Neuronal stem cell (in vitro differentiated cells): ENCODE measurements at regions not wholly inside any gene's neighbourhood (a gene's known extent, or its start where the extent isn't known, plus 50 kb on each side); places are given as distances from the start of the nearest gene placed in this dataset.

Experiments used
- DNase-seq: peaks from one replicate; pipeline ENCODE4 v3.0.0-alpha.2; 2013; ENCODE audit warnings: low spot score
- H2AFZ ChIP-seq: one replicate; pipeline ENCODE4 v1.6.1; 2013; ENCODE audit warnings: mild to moderate bottlenecking, low read length, inconsistent platforms
- H2AK5ac ChIP-seq: 2 replicates; pipeline ENCODE4 v1.6.1; 2013; ENCODE audit warnings: low read depth, mild to moderate bottlenecking, inconsistent platforms, low read length, moderate library complexity, mixed read lengths
- H2BK120ac ChIP-seq: 2 replicates; pipeline ENCODE4 v1.6.1; 2013; ENCODE audit warnings: low read depth, mild to moderate bottlenecking, inconsistent platforms, low read length, moderate library complexity, mixed read lengths
- H2BK12ac ChIP-seq: one replicate; pipeline ENCODE4 v1.6.1; 2013; ENCODE audit warnings: low read length, inconsistent platforms
- H2BK15ac ChIP-seq: 2 replicates; pipeline ENCODE4 v1.6.1; 2013; ENCODE audit warnings: mild to moderate bottlenecking, low read length, inconsistent platforms, mixed read lengths
- H2BK5ac ChIP-seq: one replicate; pipeline ENCODE4 v1.6.1; 2013; ENCODE audit warnings: inconsistent platforms, mild to moderate bottlenecking, low read length, moderate library complexity
- H3K14ac ChIP-seq: one replicate; pipeline ENCODE4 v1.6.1; 2013; ENCODE audit warnings: low read length, inconsistent platforms
- H3K18ac ChIP-seq: 2 replicates; pipeline ENCODE4 v1.6.1; 2013; ENCODE audit warnings: low read length, inconsistent platforms
- H3K23ac ChIP-seq: 2 replicates; pipeline ENCODE4 v1.6.1; 2013; ENCODE audit warnings: low read depth, mild to moderate bottlenecking, mixed read lengths, low read length, inconsistent platforms; ENCODE audit not compliant: poor library complexity
- H3K27ac ChIP-seq: replicated peaks from 3 replicates; pipeline ENCODE4 v1.5.1; 2013; ENCODE audit warnings: low read length, inconsistent platforms
- H3K27me3 ChIP-seq, 3 experiments: 2 replicates each; pipeline ENCODE4 v1.6.1; 2013; ENCODE audit warnings: low read length in 3 of 3, mild to moderate bottlenecking in 2 of 3, inconsistent platforms in 1 of 3, low read depth in 1 of 3, mixed read lengths in 1 of 3, moderate library complexity in 1 of 3; ENCODE audit not compliant: control insufficient read depth in 3 of 3, insufficient read depth in 3 of 3
- H3K36me3 ChIP-seq, 2 donors: replicated peaks in 1 of 2; 2 replicates each; pipeline ENCODE4 v1.6.1; 2013; ENCODE audit warnings: low read length in 2 of 2; ENCODE audit not compliant: control insufficient read depth in 2 of 2, insufficient read depth in 2 of 2
- H3K4ac ChIP-seq: 2 replicates; pipeline ENCODE4 v1.6.1; 2013; ENCODE audit warnings: inconsistent platforms, mild to moderate bottlenecking, low read length, moderate library complexity
- H3K4me1 ChIP-seq, 2 donors: 1 replicate in 1 of 2; 2 replicates in 1 of 2; pipeline ENCODE4 v1.6.1; 2013; ENCODE audit warnings: low read length in 2 of 2, low read depth in 1 of 2; ENCODE audit not compliant: control insufficient read depth in 2 of 2, insufficient read depth in 1 of 2
- H3K4me2 ChIP-seq: one replicate; pipeline ENCODE4 v1.6.1; 2013; ENCODE audit warnings: mild to moderate bottlenecking, low read length, inconsistent platforms; ENCODE audit not compliant: insufficient read depth, poor library complexity, severe bottlenecking
- H3K4me3 ChIP-seq, 2 donors: 2 replicates each; pipeline ENCODE4 v1.5.1; 2013; ENCODE audit warnings: low read length in 2 of 2, mild to moderate bottlenecking in 2 of 2, inconsistent platforms in 1 of 2, moderate library complexity in 1 of 2
- H3K79me1 ChIP-seq: one replicate; pipeline ENCODE4 v1.6.1; 2013; ENCODE audit warnings: low read depth, mild to moderate bottlenecking, inconsistent platforms, low read length, moderate library complexity
- H3K9ac ChIP-seq: one replicate; pipeline ENCODE4 v1.6.1; 2013; ENCODE audit warnings: mild to moderate bottlenecking, low read depth, low read length, inconsistent platforms; ENCODE audit not compliant: poor library complexity
- H3K9me3 ChIP-seq, 2 donors: replicated peaks in 1 of 2; 2 replicates each; pipeline versions ENCODE3 to v1.6.1; 2013; ENCODE audit warnings: low read length in 2 of 2, mild to moderate bottlenecking in 2 of 2, inconsistent platforms in 1 of 2, low read depth in 1 of 2, mixed read lengths in 1 of 2, moderate library complexity in 1 of 2; ENCODE audit not compliant: control insufficient read depth in 2 of 2, insufficient read depth in 1 of 2
- H4K8ac ChIP-seq: one replicate; pipeline ENCODE4 v1.6.1; 2013; ENCODE audit warnings: low read depth, mild to moderate bottlenecking, inconsistent platforms, low read length, moderate library complexity
- H4K91ac ChIP-seq: one replicate; pipeline ENCODE4 v1.6.1; 2013; ENCODE audit warnings: low read length, low read depth, mild to moderate bottlenecking, inconsistent platforms; ENCODE audit not compliant: poor library complexity
- WGBS, 2 donors: extraction: QIAGEN DNeasy Blood & Tissue Kit; methylation state at CpG; one replicate each; pipeline ENCODE4 v1.1.7; 2013; ENCODE audit warnings: missing lambda C conversion rate in 2 of 2, mixed read lengths in 1 of 2; ENCODE audit not compliant: insufficient read length in 2 of 2, insufficient replicate concordance in 1 of 2; ENCODE audit errors: extremely low coverage in 2 of 2; 5-methylcytosine and 5-hydroxymethylcytosine counted together

DNA sequence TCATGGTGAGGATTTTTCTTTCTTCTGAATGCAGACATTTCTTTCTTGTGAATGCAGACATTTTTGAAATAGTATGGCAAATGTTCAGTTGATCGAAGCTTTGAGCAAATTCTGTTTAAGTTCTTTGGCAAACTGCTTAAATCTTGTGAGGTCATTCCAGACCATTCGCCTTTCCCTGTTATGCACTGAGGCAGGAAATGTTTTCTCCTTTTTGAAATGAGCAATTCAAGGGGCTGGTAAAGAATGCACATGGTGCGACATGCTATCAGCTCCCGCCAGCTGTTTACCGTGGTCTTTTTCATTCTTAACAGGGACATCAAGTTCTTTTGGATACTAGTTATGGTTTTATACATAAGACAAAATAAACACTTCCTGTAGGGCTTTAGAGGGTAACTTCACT, 112.0 kb upstream of the CCN2 start:
- H3K79me1 ChIP-seq, result no peaks in the 10 kb centered on the region
- H3K27ac ChIP-seq, result no peak overlapping the region
- no peak overlapping the region for H3K14ac ChIP-seq
- H4K8ac ChIP-seq, result no peak overlapping the region
- H3K9me3 ChIP-seq, result no peaks in the 10 kb centered on the region
- no peak overlapping the region for H2AK5ac ChIP-seq
- H3K4ac ChIP-seq, result no peak overlapping the region
- no peak overlapping the region for H2AFZ ChIP-seq
- H3K27me3 ChIP-seq, result no peaks in the 10 kb centered on the region
- no peak overlapping the region for H3K4me2 ChIP-seq
- H3K36me3 ChIP-seq, result no peaks in the 10 kb centered on the region
- no peak overlapping the region for H2BK5ac ChIP-seq
- H2BK12ac ChIP-seq, result no peak overlapping the region
- H3K4me1 ChIP-seq, result peaks cover 0 to 11% of the 10 kb centered on the region in 2 donors
- no peak overlapping the region for H2BK120ac ChIP-seq
- H4K91ac ChIP-seq, result no peak overlapping the region
- H3K23ac ChIP-seq, result no peak overlapping the region
- WGBS, 2 donors, result no CpG with 5 or more reads among the region's 5 CpGs
- no peak overlapping the region for H3K4me3 ChIP-seq
- no peak overlapping the region for H3K18ac ChIP-seq
- no peak overlapping the region for H3K9ac ChIP-seq
- no peak overlapping the region for H2BK15ac ChIP-seq
- no peak for DNase-seq

DNA sequence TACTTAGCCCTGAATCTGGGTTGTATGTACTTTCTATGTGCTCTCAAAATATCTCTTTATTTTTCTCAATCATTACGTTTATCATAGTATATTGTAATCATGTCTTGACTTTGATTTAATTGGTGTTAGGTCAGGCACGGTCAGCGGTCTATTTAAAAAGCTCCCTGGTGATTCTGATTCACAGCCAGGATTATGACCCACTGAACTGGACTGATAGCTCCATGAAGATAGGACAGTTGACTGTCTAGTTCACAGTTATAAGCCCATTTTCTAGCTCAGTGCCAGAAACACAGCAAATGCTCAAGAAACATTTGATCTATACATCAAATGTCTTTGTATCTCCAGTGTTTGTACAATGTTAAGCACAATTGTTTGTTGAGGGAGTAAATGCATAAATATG, 111.5 kb upstream of the CCN2 start:
- no peak overlapping the region for H3K9ac ChIP-seq
- no peaks in the 10 kb centered on the region for H3K9me3 ChIP-seq
- no peak overlapping the region for H3K18ac ChIP-seq
- H3K27ac ChIP-seq, result no peak overlapping the region
- no peak overlapping the region for H3K4me2 ChIP-seq
- no peaks in the 10 kb centered on the region for H3K27me3 ChIP-seq
- H3K23ac ChIP-seq, result no peak overlapping the region
- no peak overlapping the region for H2AK5ac ChIP-seq
- H2AFZ ChIP-seq, result no peak overlapping the region
- no peaks in the 10 kb centered on the region for H3K36me3 ChIP-seq
- H3K4me1 ChIP-seq, result peaks cover 0 to 11% of the 10 kb centered on the region in 2 donors
- H2BK120ac ChIP-seq, result no peak overlapping the region
- no peaks in the 10 kb centered on the region for H3K79me1 ChIP-seq
- no peak overlapping the region for H2BK12ac ChIP-seq
- H2BK5ac ChIP-seq, result no peak overlapping the region
- no peak overlapping the region for H4K91ac ChIP-seq
- no peak for DNase-seq
- no peak overlapping the region for H3K14ac ChIP-seq
- H2BK15ac ChIP-seq, result no peak overlapping the region
- no CpG with 5 or more reads among the region's 3 CpGs for WGBS, 2 donors
- H3K4ac ChIP-seq, result no peak overlapping the region
- no peak overlapping the region for H3K4me3 ChIP-seq
- no peak overlapping the region for H4K8ac ChIP-seq

DNA sequence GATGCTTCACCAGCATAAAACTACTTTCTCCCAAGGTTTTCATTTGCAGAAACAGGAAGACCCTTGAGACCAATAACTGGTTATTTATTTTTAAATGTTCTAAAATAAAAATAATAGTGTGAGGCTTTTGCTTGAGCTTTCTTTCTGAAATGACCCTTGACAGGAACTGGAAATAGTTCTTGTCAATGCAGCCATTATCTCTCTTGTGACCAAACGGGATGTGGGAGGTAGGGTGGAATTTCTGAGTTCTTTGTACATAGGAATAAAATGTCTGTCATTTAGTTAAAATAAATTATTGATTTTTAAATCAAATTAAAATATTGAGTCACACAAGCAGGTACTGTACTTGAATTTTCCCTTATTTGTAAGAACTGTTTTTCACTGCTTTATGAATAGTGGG, 110.2 kb upstream of the CCN2 start:
- no peak overlapping the region for H2AFZ ChIP-seq
- no peak overlapping the region for H2AK5ac ChIP-seq
- H3K18ac ChIP-seq, result no peak overlapping the region
- no peak overlapping the region for H2BK120ac ChIP-seq
- no peak overlapping the region for H3K4me3 ChIP-seq
- WGBS, 2 donors, result no CpG with 5 or more reads among the region's 1 CpG
- H3K4ac ChIP-seq, result no peak overlapping the region
- no peak overlapping the region for H4K91ac ChIP-seq
- H3K9ac ChIP-seq, result no peak overlapping the region
- H3K4me2 ChIP-seq, result no peak overlapping the region
- H3K27me3 ChIP-seq, result no peaks in the 10 kb centered on the region
- no peak overlapping the region for H3K23ac ChIP-seq
- no peak overlapping the region for H3K14ac ChIP-seq
- no peak overlapping the region for H3K27ac ChIP-seq
- DNase-seq, result no peak
- peaks cover 0 to 11% of the 10 kb centered on the region in 2 donors for H3K4me1 ChIP-seq
- H4K8ac ChIP-seq, result no peak overlapping the region
- no peak overlapping the region for H2BK5ac ChIP-seq
- no peaks in the 10 kb centered on the region for H3K36me3 ChIP-seq
- peaks cover 0 to 7% of the 10 kb centered on the region in 2 donors for H3K9me3 ChIP-seq
- H2BK15ac ChIP-seq, result no peak overlapping the region
- no peak overlapping the region for H2BK12ac ChIP-seq
- H3K79me1 ChIP-seq, result no peaks in the 10 kb centered on the region

DNA sequence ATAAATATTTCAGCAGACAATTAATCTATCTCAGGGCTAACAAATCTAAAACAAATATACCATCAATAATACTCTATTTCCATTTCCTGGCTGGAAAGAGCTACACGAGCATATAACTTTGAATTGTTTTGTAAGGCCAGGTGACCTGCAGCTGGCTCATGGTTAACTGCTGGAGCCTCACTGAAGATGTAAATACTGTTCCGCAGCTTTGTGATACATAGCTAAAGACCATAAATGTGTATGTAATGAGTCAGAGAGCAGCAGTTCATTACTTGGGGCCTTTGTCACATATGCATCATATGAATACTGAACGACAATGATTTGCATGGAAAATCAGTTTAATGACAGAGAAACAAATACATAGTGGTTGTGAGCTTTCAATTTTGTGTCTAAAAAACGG, 109.4 kb upstream of the CCN2 start:
- H3K9ac ChIP-seq, result no peak overlapping the region
- H3K4me3 ChIP-seq, result no peak overlapping the region
- no peak overlapping the region for H3K23ac ChIP-seq
- no peaks in the 10 kb centered on the region for H3K36me3 ChIP-seq
- no peak overlapping the region for H3K27ac ChIP-seq
- peaks cover 0 to 11% of the 10 kb centered on the region in 2 donors for H3K4me1 ChIP-seq
- no peak overlapping the region for H3K14ac ChIP-seq
- H2BK12ac ChIP-seq, result no peak overlapping the region
- H3K4ac ChIP-seq, result no peak overlapping the region
- H3K27me3 ChIP-seq, result no peaks in the 10 kb centered on the region
- H2BK120ac ChIP-seq, result no peak overlapping the region
- no peak overlapping the region for H4K91ac ChIP-seq
- no peak for DNase-seq
- no peak overlapping the region for H2BK15ac ChIP-seq
- H2AFZ ChIP-seq, result no peak overlapping the region
- WGBS, 2 donors, result no CpG with 5 or more reads among the region's 4 CpGs
- H3K18ac ChIP-seq, result no peak overlapping the region
- H4K8ac ChIP-seq, result no peak overlapping the region
- no peak overlapping the region for H3K4me2 ChIP-seq
- H2BK5ac ChIP-seq, result no peak overlapping the region
- H3K79me1 ChIP-seq, result no peaks in the 10 kb centered on the region
- H3K9me3 ChIP-seq, result peaks cover 0 to 8% of the 10 kb centered on the region in 2 donors
- no peak overlapping the region for H2AK5ac ChIP-seq
